Esophagus mucosa (tissue), 1 donor: ENCODE measurements at regions not wholly inside any gene's neighbourhood (a gene's known extent, or its start where the extent isn't known, plus 50 kb on each side); places are given as distances from the start of the nearest gene placed in this dataset.
"Not testable (repeated sequence)": the region's sequence is repeated elsewhere in the genome, so short reads cannot be mapped to it uniquely, and the experiment has no call there.

Experiments
- ATAC-seq: fragments of 200-7000 bp; cut with Tn5 transposase; one replicate; pipeline ENCODE4 v1.9.1; 2020
- donor health status: DM: yes; HTN: yes; CAD: no.

DNA sequence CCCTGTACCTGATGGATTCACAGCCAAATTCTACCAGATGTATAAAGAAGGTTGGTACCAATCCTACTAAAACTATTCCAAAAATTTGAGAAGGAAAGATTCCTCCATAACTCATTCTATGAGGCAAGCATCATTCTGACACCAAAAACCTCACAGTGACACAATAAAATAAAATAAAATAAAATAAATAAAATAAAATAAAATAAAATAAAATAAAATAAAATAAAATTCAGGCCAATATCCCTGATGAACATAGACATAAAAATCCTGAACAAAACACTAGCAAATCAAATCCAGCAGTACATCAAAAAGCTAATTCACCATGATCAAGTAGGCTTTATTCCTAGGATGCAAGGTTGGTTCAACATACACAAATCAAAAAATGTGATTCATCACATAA, 108.1 kb downstream of the PROX1 start:
- ATAC-seq = not testable (repeated sequence)

DNA sequence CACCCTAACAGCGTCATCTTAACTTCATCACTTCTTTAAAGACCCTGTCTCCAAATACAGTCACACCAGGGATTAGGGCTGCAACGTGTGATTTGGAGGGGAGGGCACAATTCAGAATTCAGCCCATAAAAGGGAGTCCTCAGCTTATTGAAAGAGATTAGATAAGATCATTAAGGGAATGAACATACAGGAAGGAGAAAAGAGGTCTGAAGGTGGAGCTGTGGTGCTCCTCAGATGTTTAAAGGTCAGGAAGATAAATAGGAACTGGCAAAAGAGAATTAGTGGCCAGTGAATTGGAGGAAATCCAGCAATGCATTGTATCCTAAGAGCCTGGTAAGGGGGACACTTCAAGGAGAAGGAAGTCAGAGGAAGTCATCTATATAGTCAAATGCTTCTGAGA, 113.5 kb downstream of the PROX1 start:
- no peak for ATAC-seq

DNA sequence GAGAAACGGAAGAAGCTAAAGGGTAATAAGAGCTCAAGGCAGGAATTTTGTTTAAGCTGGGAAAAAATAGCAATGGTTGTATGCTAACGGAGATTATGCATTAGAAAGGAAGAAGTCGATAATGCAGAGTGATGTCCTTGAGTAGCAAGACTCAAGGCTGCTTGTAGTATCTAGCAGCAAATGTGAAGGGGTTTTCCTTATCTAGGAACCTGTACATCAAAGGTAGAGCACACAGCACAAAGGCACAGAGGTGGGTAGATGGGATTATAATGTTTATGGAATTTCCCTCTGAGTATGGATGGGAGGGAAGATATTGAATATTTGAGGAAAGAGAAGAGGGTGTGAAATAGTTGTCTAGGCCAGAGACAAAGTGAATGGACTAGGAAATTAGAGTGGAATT, 114.1 kb downstream of the PROX1 start:
- no peak for ATAC-seq

DNA sequence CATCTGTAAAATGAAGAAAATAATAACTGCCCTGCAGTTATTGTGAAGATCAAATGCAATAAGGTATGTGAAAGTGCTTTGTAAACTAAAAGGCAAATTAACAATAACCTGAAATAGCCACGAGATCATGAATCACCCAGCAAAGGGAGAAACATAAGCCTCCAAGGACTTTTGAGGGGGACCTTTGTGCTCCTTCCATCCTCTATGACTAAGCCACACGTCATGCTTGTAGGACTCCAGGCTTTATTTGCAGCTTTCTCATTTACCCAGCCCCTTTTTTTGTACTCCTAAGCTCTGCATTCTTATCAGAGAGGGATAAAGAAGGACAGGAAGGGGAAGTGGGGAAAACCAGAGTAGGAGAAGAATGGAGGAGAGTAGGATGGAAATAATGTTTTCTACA, 115.1 kb downstream of the PROX1 start:
- peak; percentile 66 for ATAC-seq

DNA sequence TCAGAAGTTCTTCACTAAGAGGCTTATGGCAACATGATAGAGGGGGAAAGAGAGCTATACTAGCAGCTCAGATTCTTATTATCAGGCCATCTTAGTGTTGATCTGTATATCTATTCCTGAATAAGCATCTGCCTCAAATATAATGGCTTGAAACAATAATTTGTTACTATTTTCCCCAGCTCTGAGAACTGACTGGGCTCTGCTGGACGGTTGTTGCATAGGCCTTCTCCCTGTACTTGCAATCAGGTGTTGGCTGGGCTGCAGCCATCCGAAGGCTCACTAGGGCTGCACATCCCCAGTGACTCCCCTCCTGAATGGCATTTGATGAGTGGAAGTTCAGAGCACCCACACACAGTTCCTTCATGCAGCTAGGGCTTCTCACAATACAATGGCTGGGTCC, 116.0 kb downstream of the PROX1 start:
- ATAC-seq = no peak

DNA sequence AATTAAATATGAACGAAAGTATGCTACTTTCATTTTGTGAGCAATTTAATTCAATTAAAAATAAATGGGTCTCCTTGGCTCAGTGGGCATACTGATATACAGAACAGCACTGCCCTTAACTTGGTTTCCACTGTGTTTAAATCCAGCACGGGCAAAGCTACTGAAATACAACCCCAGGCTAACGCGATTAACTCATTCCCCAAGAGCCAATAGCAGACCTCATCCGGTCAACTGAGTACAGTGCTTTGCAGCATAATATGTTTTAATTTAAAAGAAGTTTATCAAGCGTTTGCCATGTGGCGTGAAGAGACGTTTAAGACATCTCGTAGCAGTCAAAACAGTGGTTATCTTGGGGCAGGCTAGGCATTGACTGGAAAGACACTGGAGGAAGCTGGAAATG, 118.6 kb downstream of the PROX1 start:
- no peak for ATAC-seq

DNA sequence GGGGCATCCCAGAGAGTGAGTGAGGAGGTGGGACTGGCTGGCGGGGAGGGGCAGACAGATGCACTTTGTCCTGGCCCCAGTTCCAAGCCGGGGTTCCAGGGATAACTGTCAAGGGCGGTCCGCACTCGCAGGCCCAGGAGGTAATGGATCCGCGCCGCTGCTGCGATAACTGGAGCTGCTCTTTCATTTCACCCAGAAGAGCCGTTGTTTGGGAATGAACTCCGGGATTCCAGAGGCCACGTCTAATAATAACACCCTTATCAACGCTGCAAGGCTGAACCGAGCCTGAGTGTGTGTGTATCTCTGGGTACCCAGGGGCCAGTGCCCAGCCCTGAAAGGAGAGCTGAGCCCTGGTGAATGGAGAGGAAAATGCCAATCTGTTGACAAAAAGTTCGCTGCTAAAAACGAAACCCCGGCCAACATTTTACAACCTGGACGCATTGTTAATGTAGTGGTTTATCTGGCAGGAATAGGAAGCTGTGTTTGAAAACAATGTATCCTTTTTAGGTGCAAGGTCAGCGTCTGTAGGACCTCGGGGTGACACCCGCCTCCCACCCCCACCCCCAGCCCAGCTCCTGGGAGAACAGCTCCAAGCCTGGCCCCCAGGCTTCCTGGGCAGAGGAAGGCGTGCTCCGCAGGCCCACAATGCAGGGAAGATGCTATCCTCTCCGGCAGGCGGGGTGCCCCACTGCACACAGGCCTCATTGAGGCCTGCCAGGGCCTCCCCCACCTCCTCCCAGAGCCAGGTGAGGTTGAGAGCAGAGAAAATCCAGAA, 119.7 kb downstream of the PROX1 start:
- no peak for ATAC-seq

DNA sequence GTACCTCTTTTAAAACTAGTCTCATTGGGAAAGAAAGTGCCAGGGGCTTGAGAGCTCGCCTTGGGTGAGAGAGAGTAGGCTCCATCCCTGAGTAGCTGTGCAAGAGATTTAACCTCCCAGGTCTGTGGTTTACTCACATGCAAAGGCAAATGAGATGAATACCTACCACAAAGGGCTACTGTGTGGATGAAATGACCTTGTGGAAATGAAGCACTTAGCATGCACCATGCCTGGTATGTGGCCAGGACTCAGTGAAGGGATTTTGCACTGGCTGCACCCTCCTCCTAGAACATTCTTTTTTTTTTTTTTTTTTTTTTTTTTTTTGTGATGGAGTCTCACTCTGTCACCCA, 120.3 kb downstream of the PROX1 start:
- no peak for ATAC-seq

DNA sequence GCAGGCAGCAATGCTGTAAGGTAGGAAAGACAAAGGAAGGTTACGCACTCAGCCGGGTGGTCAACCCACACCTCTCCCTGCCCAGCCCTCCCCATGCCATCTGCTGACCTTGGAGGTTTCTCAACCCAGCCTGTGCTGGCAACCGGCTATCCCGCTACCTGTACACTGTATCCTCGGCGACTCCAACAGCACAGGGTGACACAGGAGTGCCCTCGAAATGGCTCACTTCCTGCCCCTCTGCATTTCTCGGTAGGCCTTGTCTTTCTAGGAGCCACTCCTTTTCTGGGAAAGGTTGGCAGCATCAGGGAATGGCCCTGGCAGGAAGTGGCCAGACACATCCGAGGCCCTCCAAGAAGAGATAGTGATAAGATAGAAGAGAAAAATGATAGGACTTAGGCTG, 124.0 kb downstream of the PROX1 start:
- no peak for ATAC-seq

DNA sequence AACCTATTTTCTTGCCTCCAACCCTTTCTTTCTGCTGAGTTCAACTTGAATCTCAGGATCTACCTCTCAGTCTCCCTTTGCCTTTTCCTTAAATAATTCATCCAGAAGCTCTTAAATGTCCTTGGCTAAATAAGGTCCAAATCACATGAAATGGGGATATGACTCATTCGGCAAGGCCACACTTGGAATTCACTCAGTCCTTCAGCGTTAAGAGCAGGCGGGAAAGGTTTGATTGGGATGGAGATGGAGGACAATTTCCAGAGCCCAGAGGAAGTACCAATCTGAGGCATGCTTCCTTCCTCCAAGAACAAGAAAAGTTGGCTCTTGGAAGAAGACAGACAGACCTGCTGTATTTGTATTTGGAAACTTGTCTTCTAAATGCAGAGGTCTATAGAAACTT, 128.5 kb downstream of the PROX1 start:
- ATAC-seq = no peak

DNA sequence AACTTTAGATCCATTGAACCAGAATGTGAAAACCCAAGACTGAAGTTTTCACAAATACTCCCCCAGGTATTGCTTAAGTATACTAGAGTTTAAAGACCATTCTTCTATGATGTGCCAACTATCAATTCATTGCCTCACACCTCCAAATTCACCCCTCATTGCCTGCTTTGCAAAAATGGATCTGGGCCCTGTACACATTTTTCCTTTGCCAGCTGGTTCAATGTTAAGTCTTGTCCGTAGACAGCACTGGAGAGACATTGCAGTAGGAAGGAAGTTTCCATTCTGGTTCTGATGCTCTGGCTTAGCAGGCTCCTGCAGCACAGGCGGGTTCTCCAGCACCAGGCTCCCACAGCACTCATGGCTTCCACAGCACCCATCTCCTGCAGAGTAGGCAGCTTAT, 130.0 kb downstream of the PROX1 start:
- ATAC-seq = no peak

DNA sequence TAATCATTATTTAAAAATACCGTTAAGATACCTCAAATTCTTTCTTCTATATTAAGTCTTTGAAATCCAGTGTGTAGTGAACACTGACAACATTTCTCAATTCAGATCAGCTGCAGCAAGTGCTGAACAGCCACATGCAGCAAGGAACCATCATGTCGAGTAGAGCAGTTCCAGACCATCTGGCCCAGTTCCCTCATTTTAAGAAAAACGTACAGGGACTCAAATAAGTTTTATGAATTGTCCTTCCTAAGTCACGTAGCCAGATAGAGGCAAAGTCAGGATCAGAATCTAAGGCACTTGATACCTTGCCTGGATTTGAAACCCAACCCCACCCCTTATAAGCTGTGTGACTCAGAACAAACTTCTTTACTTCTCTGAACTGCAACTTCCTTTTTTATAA, 132.4 kb downstream of the PROX1 start:
- peak; percentile 31 for ATAC-seq

DNA sequence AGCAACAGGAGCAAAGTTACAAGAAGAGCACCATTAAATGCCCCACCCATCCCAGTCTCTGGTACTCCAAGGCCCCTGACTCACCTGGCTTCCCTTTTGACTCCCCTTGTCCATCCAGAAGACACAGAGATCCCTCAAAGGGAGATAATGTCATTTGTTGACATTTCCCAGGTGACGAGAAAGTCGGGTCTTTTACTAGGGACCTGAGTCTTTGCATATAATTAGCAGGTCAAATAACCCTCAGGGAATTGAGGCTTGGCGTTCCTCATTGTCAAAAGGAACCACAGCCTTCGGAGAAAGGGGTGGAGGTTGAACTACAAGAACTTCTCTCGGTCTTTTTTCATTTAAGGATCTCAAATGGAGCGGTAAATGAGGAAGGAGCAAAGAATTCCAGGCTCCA, 133.2 kb downstream of the PROX1 start:
- no peak for ATAC-seq

DNA sequence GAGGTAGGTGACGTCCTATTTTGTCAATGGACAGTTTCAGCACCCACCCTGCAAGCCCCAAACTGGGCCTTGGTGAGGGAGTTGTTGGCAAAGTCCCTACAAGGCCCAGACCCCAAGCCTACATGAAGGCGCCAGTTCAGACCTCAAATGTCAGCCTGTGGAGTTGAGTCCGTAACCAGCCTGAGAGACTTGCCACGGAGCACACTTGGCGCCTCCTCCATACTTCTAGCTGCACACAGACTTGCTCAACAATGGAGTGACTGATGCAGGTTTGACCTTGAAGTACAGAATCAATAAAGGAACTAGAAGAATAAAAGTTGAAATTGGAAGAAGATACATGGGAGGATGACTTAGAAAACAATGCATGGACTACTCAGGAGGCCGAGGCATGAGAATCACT, 134.3 kb downstream of the PROX1 start:
- no peak for ATAC-seq

DNA sequence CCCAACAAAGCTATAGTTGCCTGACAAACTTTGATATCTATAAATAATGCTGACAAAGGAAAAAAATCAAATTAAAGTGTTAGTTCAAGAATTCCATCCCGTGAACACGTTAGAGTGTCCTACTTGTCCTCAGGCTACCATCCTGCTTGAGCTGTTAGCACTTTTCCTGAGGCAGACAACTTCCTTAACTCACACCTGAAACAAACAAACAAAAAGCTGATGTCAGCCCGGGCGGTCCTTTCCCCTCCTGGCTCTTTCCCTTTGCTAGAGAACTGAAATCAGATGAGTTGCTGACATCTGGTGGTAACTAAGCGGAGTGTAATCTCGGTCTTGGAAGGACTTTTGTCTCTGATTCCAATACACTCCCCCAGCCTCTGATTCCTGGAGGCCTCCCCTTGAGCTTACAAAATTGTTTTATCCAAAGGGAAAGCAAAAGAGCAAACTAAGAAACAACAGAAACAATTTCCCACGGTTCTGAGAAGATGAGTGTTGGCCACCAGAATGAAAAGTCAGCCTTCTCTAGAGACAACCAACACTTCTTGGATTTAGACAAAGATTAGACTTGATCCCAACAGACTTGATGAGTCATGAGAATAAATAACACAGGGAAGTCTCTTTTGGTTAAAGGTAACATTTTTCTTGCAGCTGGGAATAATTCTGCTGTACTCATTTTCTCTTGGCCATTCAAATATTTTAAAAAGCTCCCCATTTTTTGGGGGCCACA, 135.4 kb downstream of the PROX1 start:
- ATAC-seq = peak; percentile 72

DNA sequence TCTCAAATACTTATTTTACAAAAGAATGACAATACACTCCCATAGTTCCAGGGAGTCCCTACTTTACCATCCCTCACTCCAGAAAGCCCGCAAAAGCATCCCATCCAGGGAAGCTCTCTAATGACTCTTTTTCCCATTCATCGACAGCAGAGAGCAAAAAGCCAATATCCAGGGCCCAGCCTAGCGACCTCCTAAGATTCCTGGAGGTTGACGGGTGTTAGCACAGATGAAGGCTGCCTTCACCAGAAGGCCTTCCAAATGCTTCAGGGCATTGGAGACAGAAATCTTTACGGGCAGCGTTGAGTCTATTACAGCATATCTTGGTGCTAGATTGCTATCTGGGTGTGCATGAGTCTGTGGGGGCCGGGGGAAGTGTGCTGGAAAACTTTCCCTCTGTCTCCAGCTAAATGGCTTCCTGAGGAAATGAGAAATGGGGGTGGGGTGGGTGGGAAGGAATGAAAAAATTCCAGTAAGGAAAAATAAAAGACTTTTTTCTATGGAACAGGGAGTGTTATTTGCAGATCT, 136.6 kb downstream of the PROX1 start:
- no peak for ATAC-seq

DNA sequence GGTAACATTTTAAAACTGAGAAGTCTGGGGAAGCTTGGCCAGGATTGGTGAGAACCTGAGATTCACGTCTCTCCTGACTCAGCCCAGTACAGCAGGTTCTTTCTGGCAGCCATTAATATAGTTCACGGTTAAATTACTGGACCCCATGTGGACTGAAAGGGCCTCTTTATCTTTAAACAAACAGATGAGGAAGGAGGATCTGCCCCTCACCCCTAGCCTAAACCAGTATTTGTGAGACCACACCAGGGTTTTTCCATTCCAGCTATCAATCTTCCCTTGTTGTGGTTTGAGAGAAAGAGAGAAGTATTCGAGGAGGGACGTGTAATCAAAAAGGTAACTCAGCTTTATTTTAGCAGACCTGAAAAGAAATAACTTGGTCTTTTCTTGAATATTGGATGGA, 137.1 kb downstream of the PROX1 start:
- ATAC-seq = no peak

DNA sequence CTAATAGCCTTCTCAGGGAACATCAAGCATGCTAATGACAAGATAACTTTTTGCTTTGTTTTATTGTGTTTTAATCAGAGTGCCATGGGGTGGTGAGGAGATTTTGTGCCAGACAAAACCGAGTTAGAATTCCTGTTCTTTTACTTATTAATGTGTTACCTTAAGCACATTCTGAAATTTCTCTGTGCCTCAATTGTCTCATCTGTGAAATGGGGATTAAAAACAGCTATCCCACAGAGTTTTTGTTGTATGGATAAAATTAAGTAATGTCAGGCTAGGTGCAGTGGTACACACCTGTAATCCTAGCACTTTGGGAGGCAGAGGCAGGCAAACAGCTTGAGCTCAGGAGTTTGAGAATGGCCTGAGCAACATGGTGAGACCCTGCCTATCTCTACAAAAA, 138.0 kb downstream of the PROX1 start:
- ATAC-seq = no peak

DNA sequence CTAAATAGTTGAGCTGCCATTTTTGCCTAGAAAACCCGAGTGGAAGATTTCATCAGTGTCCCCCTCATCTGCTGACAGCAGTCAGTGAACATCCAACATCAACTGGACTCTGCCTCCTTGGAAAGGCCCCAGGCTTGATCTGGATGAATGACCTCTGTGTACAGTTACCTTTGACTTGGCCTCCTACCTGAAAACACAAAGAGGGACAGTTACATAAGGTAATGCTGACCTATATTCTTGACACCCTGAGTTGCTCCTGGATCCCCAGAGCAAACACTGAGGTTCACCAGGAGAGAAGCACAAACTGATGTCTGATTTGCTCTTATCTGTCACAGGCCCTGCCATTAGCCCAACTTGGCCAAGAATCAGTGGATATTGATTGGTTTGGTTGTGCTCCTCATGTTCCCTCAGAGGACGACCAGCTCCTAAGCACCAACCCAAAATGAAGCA, 138.9 kb downstream of the PROX1 start:
- ATAC-seq = no peak

DNA sequence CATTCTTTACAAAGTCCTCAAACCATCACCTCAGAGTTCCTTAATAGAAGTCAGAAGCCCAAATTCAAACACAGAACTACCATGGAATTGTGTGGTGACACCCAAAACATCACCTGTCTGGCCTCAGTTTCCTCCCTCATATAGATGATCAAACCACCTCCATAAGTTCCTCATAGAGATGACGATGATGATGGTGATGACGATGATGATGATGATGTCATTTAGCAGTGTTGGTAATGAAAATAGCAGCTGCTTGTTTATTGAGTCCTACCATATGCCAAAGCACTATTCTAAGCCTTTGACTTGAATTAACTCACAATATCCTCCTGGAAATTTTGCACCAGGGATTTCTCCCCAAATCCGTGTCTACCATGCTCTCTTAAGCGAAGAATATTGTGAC, 139.9 kb downstream of the PROX1 start:
- ATAC-seq = no peak

DNA sequence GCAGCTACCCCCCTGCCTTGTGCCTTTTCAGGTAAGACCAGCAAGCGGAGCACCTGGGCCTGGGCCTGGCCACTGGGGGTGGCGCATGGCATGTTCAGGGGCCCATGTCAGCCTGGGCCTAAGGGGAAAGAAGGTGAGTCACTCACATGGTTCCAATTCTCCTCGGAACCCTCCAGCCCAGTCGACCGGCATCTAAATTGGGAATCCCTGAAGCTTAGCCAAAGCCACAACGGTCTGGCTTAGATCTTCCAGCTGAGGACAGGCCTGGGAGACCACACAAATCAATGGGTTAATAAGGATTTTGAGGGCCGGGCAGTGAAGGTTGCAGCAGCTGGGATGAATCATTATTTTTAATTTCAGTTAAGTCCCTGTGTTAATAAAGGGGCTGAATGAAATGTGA, 145.1 kb upstream of the SMYD2 start:
- ATAC-seq = no peak

DNA sequence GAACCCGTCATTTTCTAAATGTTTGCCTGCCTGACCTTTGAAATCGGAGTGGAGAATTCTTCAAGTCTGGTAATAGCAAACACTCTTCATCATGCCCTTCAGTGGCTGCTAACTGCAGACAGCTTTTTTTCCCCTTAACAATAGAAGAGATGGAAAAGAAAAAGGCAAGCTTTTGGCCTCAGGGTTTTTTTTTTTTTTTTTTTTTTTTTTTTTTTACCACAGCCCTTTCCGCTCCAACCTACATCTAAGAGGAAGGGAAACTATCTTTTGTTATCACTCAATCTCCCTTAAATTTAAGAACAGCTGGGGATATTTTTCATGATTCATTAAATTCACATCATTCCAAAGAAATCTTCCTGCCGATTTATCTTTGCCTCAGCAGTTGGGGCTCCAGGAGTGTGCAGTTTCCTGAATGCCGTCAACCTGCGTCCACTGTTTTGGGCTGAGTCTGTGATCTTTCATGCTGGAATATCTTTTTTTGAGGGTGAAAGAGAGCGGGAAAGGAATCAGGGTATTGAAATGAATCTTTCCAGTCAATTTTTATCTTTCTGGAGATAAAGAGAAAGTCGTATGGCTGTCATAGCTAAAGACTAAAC, 144.5 kb upstream of the SMYD2 start:
- ATAC-seq = no peak

DNA sequence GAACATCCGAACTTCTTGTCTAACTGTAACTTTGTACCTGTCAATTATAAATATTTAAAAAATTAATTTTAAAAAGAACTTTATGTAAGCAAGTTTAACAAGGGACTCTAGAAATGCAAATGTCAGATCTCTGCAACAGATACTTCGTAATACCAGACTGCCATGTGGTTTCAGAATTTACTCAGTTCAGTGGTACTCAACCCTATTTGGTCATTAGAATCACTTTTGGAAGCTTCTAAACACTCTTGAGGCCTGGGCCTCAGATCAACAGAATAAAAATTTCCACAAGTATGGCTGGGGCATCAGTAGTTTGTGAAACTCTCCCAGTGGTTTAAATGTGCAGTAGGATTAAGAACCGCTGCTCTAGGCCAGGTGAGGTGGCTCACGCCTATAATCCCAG, 139.5 kb upstream of the SMYD2 start:
- ATAC-seq = no peak
